ENCODE measurements at regions not wholly inside any gene's neighbourhood (a gene's known extent, or its start where the extent isn't known, plus 50 kb on each side); places are given as distances from the start of the nearest gene placed in this dataset.

DNA sequence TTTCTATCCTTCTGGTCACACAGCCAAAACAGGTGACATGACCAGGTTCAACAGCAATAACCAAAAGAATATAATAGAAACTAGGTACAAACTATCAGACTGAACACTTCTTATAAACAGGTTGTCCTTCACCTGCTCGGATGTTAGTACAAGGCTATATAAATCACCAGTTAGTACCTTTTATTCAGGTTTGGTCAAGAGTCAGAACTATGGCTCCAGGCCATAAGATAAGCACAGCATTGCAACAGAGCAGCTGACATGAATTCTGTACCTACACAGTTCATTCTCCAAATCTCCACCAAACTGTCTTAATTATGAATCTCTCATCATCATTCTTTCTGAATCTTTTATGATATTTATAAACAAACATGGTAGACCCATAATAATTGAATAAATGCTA, 123.9 kb downstream of the DIO2 start:
- Histone ChIP-seq H2AFZ (ENCODE audit: low read depth, low read length, poor library complexity, severe bottlenecking) (no peak overlapping the region), H3K36me3 (ENCODE audit: control insufficient read depth in 1 of 2, insufficient read depth in 2 of 2, low read length in 2 of 2) (no peaks in the 10 kb centered on the region), H3K9ac (ENCODE audit: low read length) (no peak overlapping the region), H3K79me2 (ENCODE audit: insufficient read depth, low read length) (no peaks in the 10 kb centered on the region), H3K9me2 (ENCODE audit: insufficient read depth) (no peaks in the 10 kb centered on the region), H3K4me1 (ENCODE audit: control insufficient read depth in 1 of 2, insufficient read depth in 2 of 2, low read length in 2 of 2) (no peaks in the 10 kb centered on the region), H3K27ac (ENCODE audit: low read depth, low read length) (no peak overlapping the region), H3K4me2 (ENCODE audit: low read length) (no peak overlapping the region), H3K4me3 (replicated peaks in 1 of 2; ENCODE audit: low read depth in 1 of 2, low read length in 2 of 2) (no peak overlapping the region), H4K20me1 (ENCODE audit: insufficient read depth) (no peaks in the 10 kb centered on the region), H3K9me3 (ENCODE audit: control insufficient read depth in 1 of 2, insufficient read depth in 1 of 2, low read depth in 1 of 2, low read length in 2 of 2) (peaks cover 0 to 6% of the 10 kb centered on the region in 2 experiments; a peak in 2 of 4 replicates), H3K27me3 (ENCODE audit: insufficient read depth, low read length) (no peaks in the 10 kb centered on the region)
- ATAC-seq (no peak), DNase-seq (ENCODE audit: low read depth, low spot score) (no peak)
- ChIA-PET CTCF (no interaction called here), RAD21 (ENCODE audit: low non-redundant PET in 1 of 2, low total read pairs in 2 of 2, uncharacterized antibody in 2 of 2, unreplicated experiment in 2 of 2) (no interaction called here), POLR2A (no interaction called here)
- BruUV-seq (replicated peaks), result no TSS peak
- intact Hi-C loops (cut with micrococcal nuclease), result no loop called here
- TF ChIP-seq EZH2phosphoT487 (IDR thresholded peaks at IDR 0.05; ENCODE audit: borderline replicate concordance), result no peak
- TF ChIP-seq, protein P1, sequence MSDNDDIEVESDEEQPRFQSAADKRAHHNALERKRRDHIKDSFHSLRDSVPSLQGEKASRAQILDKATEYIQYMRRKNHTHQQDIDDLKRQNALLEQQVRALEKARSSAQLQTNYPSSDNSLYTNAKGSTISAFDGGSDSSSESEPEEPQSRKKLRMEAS (IDR thresholded peaks at IDR 0.05), result no peak

- no peak overlapping the region for H2AFZ ChIP-seq (ENCODE audit: low read depth, low read length, poor library complexity, severe bottlenecking)
- ChIA-PET POLR2A (no interaction called here), CTCF (no interaction called here), RAD21 (ENCODE audit: low non-redundant PET in 1 of 2, low total read pairs in 2 of 2, uncharacterized antibody in 2 of 2, unreplicated experiment in 2 of 2) (no interaction called here)
- H3K9me3 ChIP-seq (ENCODE audit: control insufficient read depth in 1 of 2, insufficient read depth in 1 of 2, low read depth in 1 of 2, low read length in 2 of 2), result peaks cover 0 to 11% of the 10 kb centered on the region in 2 experiments; a peak in 2 of 4 replicates
- no peak overlapping the region for H3K4me2 ChIP-seq (ENCODE audit: low read length)
- no peaks in the 10 kb centered on the region for H4K20me1 ChIP-seq (ENCODE audit: insufficient read depth)
- no peak overlapping the region for H3K4me3 ChIP-seq (replicated peaks in 1 of 2; ENCODE audit: low read depth in 1 of 2, low read length in 2 of 2)
- no peak overlapping the region for H3K27ac ChIP-seq (ENCODE audit: low read depth, low read length)
- no TSS peak for BruUV-seq (replicated peaks)
- H3K27me3 ChIP-seq (ENCODE audit: insufficient read depth, low read length), result no peaks in the 10 kb centered on the region
- no peaks in the 10 kb centered on the region for H3K36me3 ChIP-seq (ENCODE audit: control insufficient read depth in 1 of 2, insufficient read depth in 2 of 2, low read length in 2 of 2)
- intact Hi-C loops (cut with micrococcal nuclease), result no loop called here
- H3K9me2 ChIP-seq (ENCODE audit: insufficient read depth), result no peaks in the 10 kb centered on the region
- ATAC-seq (no peak), DNase-seq (ENCODE audit: low read depth, low spot score) (no peak)
- no peaks in the 10 kb centered on the region for H3K4me1 ChIP-seq (ENCODE audit: control insufficient read depth in 1 of 2, insufficient read depth in 2 of 2, low read length in 2 of 2)
- H3K79me2 ChIP-seq (ENCODE audit: insufficient read depth, low read length), result no peaks in the 10 kb centered on the region
- no peak overlapping the region for H3K9ac ChIP-seq (ENCODE audit: low read length)
- TF ChIP-seq CEBPB (IDR thresholded peaks at IDR 0.05; ENCODE audit: low read depth), result no peak
- TF ChIP-seq JUND (IDR thresholded peaks at IDR 0.05), result no peak
- TF ChIP-seq ELF1 (IDR thresholded peaks at IDR 0.05; ENCODE audit: borderline replicate concordance, low read depth), result no peak
- TF ChIP-seq, protein P1 (IDR thresholded peaks at IDR 0.05), result no peak
- no peak for TF ChIP-seq RAD21 (IDR thresholded peaks at IDR 0.05; ENCODE audit: low read depth)
- TF ChIP-seq SP1 (IDR thresholded peaks at IDR 0.05; ENCODE audit: low read depth), result no peak
- no peak for TF ChIP-seq TCF7L2 (IDR thresholded peaks at IDR 0.05; ENCODE audit: borderline replicate concordance, extremely low read depth, insufficient read depth, insufficient read length)
- TF ChIP-seq EGR1 (IDR thresholded peaks at IDR 0.05; ENCODE audit: low read depth), result no peak
- TF ChIP-seq, protein P2, sequence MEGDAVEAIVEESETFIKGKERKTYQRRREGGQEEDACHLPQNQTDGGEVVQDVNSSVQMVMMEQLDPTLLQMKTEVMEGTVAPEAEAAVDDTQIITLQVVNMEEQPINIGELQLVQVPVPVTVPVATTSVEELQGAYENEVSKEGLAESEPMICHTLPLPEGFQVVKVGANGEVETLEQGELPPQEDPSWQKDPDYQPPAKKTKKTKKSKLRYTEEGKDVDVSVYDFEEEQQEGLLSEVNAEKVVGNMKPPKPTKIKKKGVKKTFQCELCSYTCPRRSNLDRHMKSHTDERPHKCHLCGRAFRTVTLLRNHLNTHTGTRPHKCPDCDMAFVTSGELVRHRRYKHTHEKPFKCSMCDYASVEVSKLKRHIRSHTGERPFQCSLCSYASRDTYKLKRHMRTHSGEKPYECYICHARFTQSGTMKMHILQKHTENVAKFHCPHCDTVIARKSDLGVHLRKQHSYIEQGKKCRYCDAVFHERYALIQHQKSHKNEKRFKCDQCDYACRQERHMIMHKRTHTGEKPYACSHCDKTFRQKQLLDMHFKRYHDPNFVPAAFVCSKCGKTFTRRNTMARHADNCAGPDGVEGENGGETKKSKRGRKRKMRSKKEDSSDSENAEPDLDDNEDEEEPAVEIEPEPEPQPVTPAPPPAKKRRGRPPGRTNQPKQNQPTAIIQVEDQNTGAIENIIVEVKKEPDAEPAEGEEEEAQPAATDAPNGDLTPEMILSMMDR (IDR thresholded peaks at IDR 0.05 in 2 of 3, conservative IDR thresholded peaks at IDR 0.05 in 1 of 3; ENCODE audit: borderline replicate concordance in 1 of 3, insufficient read depth in 1 of 3, low read depth in 2 of 3, low read length in 2 of 3), result no peak
- no peak for TF ChIP-seq YY1 (IDR thresholded peaks at IDR 0.05; ENCODE audit: extremely low read depth, insufficient replicate concordance, low read depth, low read length)
- no peak for TF ChIP-seq SRF (IDR thresholded peaks at IDR 0.05; ENCODE audit: low read depth)
- TF ChIP-seq ZFX (IDR thresholded peaks at IDR 0.05), result no peak
- TF ChIP-seq ZNF274 (IDR thresholded peaks at IDR 0.05; ENCODE audit: low read depth, low read length), result no peak
- no peak for TF ChIP-seq SIN3A (IDR thresholded peaks at IDR 0.05; ENCODE audit: low read depth)
- no peak for TF ChIP-seq FOSL1 (IDR thresholded peaks at IDR 0.05; ENCODE audit: low read depth)
- no peak for TF ChIP-seq CBX3 (IDR thresholded peaks at IDR 0.05; ENCODE audit: low read depth)
- TF ChIP-seq EZH2phosphoT487 (IDR thresholded peaks at IDR 0.05; ENCODE audit: borderline replicate concordance), result no peak
- TF ChIP-seq ZBTB33 (IDR thresholded peaks at IDR 0.05; ENCODE audit: extremely low read depth, insufficient replicate concordance, low read length), result no peak
- TF ChIP-seq EZH2 (IDR thresholded peaks at IDR 0.05), result no peak
Observed at GRCh38 chr14:80084196-80084595, 127.1 kb downstream of the DIO2 start.

Data from HCT116 (cell line).